A673 (cell line): ENCODE measurements at regions not wholly inside any gene's neighbourhood (a gene's known extent, or its start where the extent isn't known, plus 50 kb on each side); places are given as distances from the start of the nearest gene placed in this dataset.

Experiments used
- BruUV-seq: library from RNA; stranded (reverse); fragments of 400-500 nt; replicated peaks from 2 replicates; lab custom pipeline; 2021; lab: Mats Ljungman, UMichigan
- CTCF ChIA-PET: fragments of 300-600 bp; sonication (Branson Sonifier 250); formaldehyde crosslinking; loops from one replicate; lab custom pipeline; 2022; ENCODE audit warnings: antibody characterized with exemption; lab: Charles Lee
- POLR2A ChIA-PET: fragments of 300-600 bp; sonication (Branson Sonifier 250); formaldehyde crosslinking; loops from one replicate; lab custom pipeline; 2022; ENCODE audit warnings: antibody characterized with exemption; ENCODE audit not compliant: low non-redundant PET; lab: Charles Lee
- DNase-seq: peaks from one replicate; pipeline ENCODE4 v3.0.0-alpha.2; 2015; ENCODE audit warnings: low spot score
- H3K27ac ChIP-seq: fragments of 200-600 bp; sonication (generic); 2 replicates; pipeline ENCODE4 v1.5.1; 2016; ENCODE audit warnings: mixed run types, low read depth, mild to moderate bottlenecking, mixed read lengths, antibody characterized with exemption, low read length; ENCODE audit not compliant: poor library complexity, severe bottlenecking
- H3K27me3 ChIP-seq: fragments of 200-600 bp; sonication (generic); replicated peaks from 2 replicates; pipeline ENCODE4 v1.6.1; 2017; ENCODE audit warnings: mixed run types, low read depth, mild to moderate bottlenecking, mixed read lengths, antibody characterized with exemption, low read length; ENCODE audit not compliant: insufficient read depth, poor library complexity
- H3K36me3 ChIP-seq: fragments of 200-600 bp; sonication (generic); 2 replicates; pipeline ENCODE4 v1.6.1; 2016; ENCODE audit warnings: mixed run types, mild to moderate bottlenecking, mixed read lengths, antibody characterized with exemption, low read length; ENCODE audit not compliant: insufficient read depth, poor library complexity, severe bottlenecking
- H3K4me1 ChIP-seq: fragments of 200-600 bp; sonication (generic); 2 replicates; pipeline ENCODE4 v1.6.1; 2017; ENCODE audit warnings: mixed run types, mild to moderate bottlenecking, mixed read lengths, antibody characterized with exemption, low read length; ENCODE audit not compliant: insufficient read depth, poor library complexity, severe bottlenecking
- H3K4me3 ChIP-seq: fragments of 200-600 bp; sonication (generic); 2 replicates; pipeline ENCODE4 v1.5.1; 2016; ENCODE audit warnings: low read depth, mixed run types, mild to moderate bottlenecking, mixed read lengths, low read length; ENCODE audit not compliant: poor library complexity, severe bottlenecking
- H3K9me3 ChIP-seq: fragments of 200-600 bp; sonication (generic); 2 replicates; pipeline ENCODE4 v1.6.1; 2016; ENCODE audit warnings: mixed run types, low read depth, mild to moderate bottlenecking, mixed read lengths, antibody characterized with exemption, low read length; ENCODE audit not compliant: poor library complexity, severe bottlenecking
- CTCF ChIP-seq: fragments of 300-800, 200-600 bp; sonication (generic); conservative IDR thresholded peaks from 2 replicates; pipeline ENCODE4 v1.5.1; 2017; ENCODE audit warnings: low read depth, mild to moderate bottlenecking, antibody characterized with exemption, low read length, moderate library complexity, mixed read lengths
- EZH2 ChIP-seq: fragments of 200-600 bp; sonication (generic); IDR thresholded peaks from 2 replicates; pipeline ENCODE4 v1.6.1; 2017; ENCODE audit warnings: borderline replicate concordance, low read depth, mild to moderate bottlenecking, mixed read lengths, antibody characterized with exemption, low read length; ENCODE audit not compliant: poor library complexity, severe bottlenecking
- intact Hi-C: fragments of 100-400 bp; cut with micrococcal nuclease; formaldehyde crosslinking; loops from one replicate; pipeline ENCODE4 v1.10.0; 2022; ENCODE audit not compliant: unreplicated experiment

GRCh38 chr12:24746006-24746671 is 202.8 kb downstream of the BCAT1 start:
- POLR2A ChIA-PET: no interaction called here
- no peak for DNase-seq
- Histone ChIP-seq H3K4me3 (no peak overlapping the region), H3K4me1 (peaks cover 3% of the 10 kb centered on the region), H3K36me3 (no peaks in the 10 kb centered on the region), H3K27ac (no peak overlapping the region), H3K27me3 (no peaks in the 10 kb centered on the region), H3K9me3 (no peaks in the 10 kb centered on the region)
- CTCF ChIA-PET: no interaction called here
- TF ChIP-seq EZH2 (no peak), CTCF (no peak)
- no TSS peak for BruUV-seq
- intact Hi-C loops: loop anchor here (10.0 kb wide), 1 partner anchor 759 kb away; no protein-coding TSS in a partner anchor

- ChIA-PET CTCF (no interaction called here), POLR2A (no interaction called here)
- BruUV-seq: no TSS peak
- DNase-seq: no peak
- no peaks in the 10 kb centered on the region for H3K36me3 ChIP-seq
- intact Hi-C loops: loop anchor here (10.0 kb wide), 1 partner anchor 761 kb away; no protein-coding TSS in a partner anchor
- peaks cover 7% of the 10 kb centered on the region for H3K4me1 ChIP-seq
- H3K27ac ChIP-seq: no peak overlapping the region
- no peaks in the 10 kb centered on the region for H3K9me3 ChIP-seq
- H3K27me3 ChIP-seq: no peaks in the 10 kb centered on the region
- no peak for TF ChIP-seq CTCF
- TF ChIP-seq EZH2: no peak
- H3K4me3 ChIP-seq: no peak overlapping the region
Observed at GRCh38 chr12:24743941-24744793, 204.7 kb downstream of the BCAT1 start.

GRCh38 chr12:24742378-24742777 is 206.5 kb downstream of the BCAT1 start:
- POLR2A ChIA-PET: no interaction called here

More at GRCh38 chr12:24742378-24742777, 206.5 kb downstream of the BCAT1 start:
- H3K9me3 ChIP-seq: no peaks in the 10 kb centered on the region
- no peaks in the 10 kb centered on the region for H3K36me3 ChIP-seq
- DNase-seq: no peak
- no TSS peak for BruUV-seq
- intact Hi-C loops: loop anchor here (10.0 kb wide), 1 partner anchor 762 kb away; no protein-coding TSS in a partner anchor
- peaks cover 8% of the 10 kb centered on the region for H3K4me1 ChIP-seq
- TF ChIP-seq EZH2 (no peak), CTCF (no peak)
- no peaks in the 10 kb centered on the region for H3K27me3 ChIP-seq
- no peak overlapping the region for H3K27ac ChIP-seq
- CTCF ChIA-PET: no interaction called here
- H3K4me3 ChIP-seq: no peak overlapping the region
